ENCODE measurements at regions not wholly inside any gene's neighbourhood (a gene's known extent, or its start where the extent isn't known, plus 50 kb on each side); places are given as distances from the start of the nearest gene placed in this dataset.

GRCh38 chr5:52597625-52598024 is 190.1 kb upstream of the ITGA1 start:
- FAIRE-seq, result no peak
- 92% methylated on average over 2 of the region's 2 CpGs; no CpG with 5 or more reads in 1 of the 2 experiments for WGBS, 2 experiments (ENCODE audit: extremely low coverage in 1 of 2, insufficient coverage in 1 of 2, insufficient read length in 1 of 2, insufficient replicate concordance in 2 of 2, low coverage in 1 of 2, low lambda C conversion rate in 2 of 2, missing lambda C conversion rate in 1 of 2)
- no peak for TF ChIP-seq TAF1 (IDR thresholded peaks at IDR 0.05; ENCODE audit: low read depth, low read length)
- TF ChIP-seq ATF3 (IDR thresholded peaks at IDR 0.05; ENCODE audit: insufficient read depth, low read depth, low read length), result no peak
- TF ChIP-seq GABPA (IDR thresholded peaks at IDR 0.05; ENCODE audit: borderline replicate concordance, insufficient read depth, low read length), result no peak
- TF ChIP-seq RFX5 (IDR thresholded peaks at IDR 0.05; ENCODE audit: borderline replicate concordance, low read depth, low read length), result no peak
- TF ChIP-seq KDM1A (IDR thresholded peaks at IDR 0.05; ENCODE audit: borderline replicate concordance, low read length), result no peak
- no peak for TF ChIP-seq TBP (IDR thresholded peaks at IDR 0.05; ENCODE audit: low read depth, low read length)
- TF ChIP-seq SIN3A (conservative IDR thresholded peaks at IDR 0.05 in 1 of 2, IDR thresholded peaks at IDR 0.05 in 1 of 2; ENCODE audit: low read depth in 1 of 2, low read length in 2 of 2), result no peak
- TF ChIP-seq JUN (IDR thresholded peaks at IDR 0.05; ENCODE audit: low read depth, low read length), result no peak
- no peak for TF ChIP-seq BRCA1 (IDR thresholded peaks at IDR 0.05; ENCODE audit: low read depth, low read length)
- no peak for TF ChIP-seq PHF8 (conservative IDR thresholded peaks at IDR 0.05; ENCODE audit: low read depth, low read length)
- TF ChIP-seq POLR2A (IDR thresholded peaks at IDR 0.05; ENCODE audit: control extremely low read depth in 1 of 2, low read depth in 2 of 2, low read length in 2 of 2), result no peak
- TF ChIP-seq BACH1 (IDR thresholded peaks at IDR 0.05; ENCODE audit: low read length), result no peak

More at GRCh38 chr5:52597625-52598024, 190.1 kb upstream of the ITGA1 start:
- Histone ChIP-seq H3K27me3 (replicated peaks in 1 of 4; ENCODE audit: control insufficient read depth in 3 of 4, extremely low read depth in 1 of 4, insufficient read depth in 3 of 4, low read length in 3 of 4) (no peaks in the 10 kb centered on the region), H2BK15ac (ENCODE audit: low read length) (no peak overlapping the region), H4K91ac (replicated peaks; ENCODE audit: insufficient read length, low read length) (no peak overlapping the region), H3K23ac (ENCODE audit: insufficient read length) (no peak overlapping the region), H3K4me2 (ENCODE audit: insufficient read depth in 1 of 2, low read depth in 2 of 2, low read length in 2 of 2) (no peak overlapping the region), H3K4me3 (ENCODE audit: extremely low read depth in 1 of 4, insufficient read depth in 2 of 4, low read depth in 3 of 4, low read length in 4 of 4) (no peak overlapping the region), H2BK120ac (replicated peaks; ENCODE audit: low read depth, low read length) (no peak overlapping the region), H3K14ac (ENCODE audit: insufficient read length) (no peak overlapping the region), H2BK12ac (ENCODE audit: low read depth, low read length) (no peak overlapping the region), H3K4ac (replicated peaks; ENCODE audit: insufficient read length, low read depth, low read length) (no peak overlapping the region), H4K20me1 (replicated peaks in 1 of 2; ENCODE audit: control insufficient read depth in 1 of 2, insufficient read depth in 2 of 2, low read length in 2 of 2) (no peaks in the 10 kb centered on the region), H3K79me1 (ENCODE audit: low read depth, low read length) (no peaks in the 10 kb centered on the region), H4K8ac (ENCODE audit: extremely low read depth, insufficient read depth, low read length) (no peak overlapping the region), H3K9ac (replicated peaks in 1 of 4; ENCODE audit: extremely low read depth in 1 of 4, low read depth in 3 of 4, low read length in 3 of 4) (no peak overlapping the region), H3K79me2 (ENCODE audit: control insufficient read depth in 1 of 2, insufficient read depth in 2 of 2, low read length in 2 of 2) (no peaks in the 10 kb centered on the region), H3K56ac (replicated peaks; ENCODE audit: insufficient read length, low read depth, low read length) (no peak overlapping the region), H3K23me2 (ENCODE audit: low read depth, low read length) (no peaks in the 10 kb centered on the region), H3K9me3 (ENCODE audit: insufficient read depth in 2 of 2, low read depth in 1 of 2, low read length in 1 of 2) (no peaks in the 10 kb centered on the region), H3K27ac (ENCODE audit: low read depth, low read length) (no peak overlapping the region), H2AK5ac (ENCODE audit: low read depth, low read length) (no peak overlapping the region), H2AFZ (ENCODE audit: low read length) (0 out of 2 replicates have a peak overlapping the region, but pooled peaks have one; percentile 29), H3K4me1 (replicated peaks in 1 of 4; ENCODE audit: control insufficient read depth in 3 of 4, insufficient read depth in 4 of 4, low read length in 3 of 4) (no peaks in the 10 kb centered on the region), H2BK5ac (ENCODE audit: low read depth, low read length) (no peak overlapping the region), H4K5ac (ENCODE audit: insufficient read length, low read depth, low read length) (no peak overlapping the region), H3K36me3 (ENCODE audit: control insufficient read depth in 2 of 4, insufficient read depth in 4 of 4, low read length in 3 of 4) (no peaks in the 10 kb centered on the region), H3K18ac (ENCODE audit: extremely low read depth, low read length) (no peak overlapping the region), H2BK20ac (ENCODE audit: low read length) (no peak overlapping the region)
- ChIA-PET CTCF (ENCODE audit: partially characterized antibody) (no interaction called here), POLR2A (ENCODE audit: partially characterized antibody) (no interaction called here)
- DNase-seq (ENCODE audit: low read depth in 1 of 2, low spot score in 2 of 2), result no peak

All from H1 (cell line).